PFSK-1 (cell line): ENCODE measurements at regions not wholly inside any gene's neighbourhood (a gene's known extent, or its start where the extent isn't known, plus 50 kb on each side); places are given as distances from the start of the nearest gene placed in this dataset.

Experiments used
- POLR2AphosphoS5 ChIP-seq: IDR thresholded peaks from 2 replicates; pipeline ENCODE4 v1.6.1; 2012; ENCODE audit warnings: low read depth, mild to moderate bottlenecking, control low read depth, low read length, moderate library complexity
- SIN3A ChIP-seq: IDR thresholded peaks from 2 replicates; pipeline ENCODE4 v1.6.1; 2012; ENCODE audit warnings: mild to moderate bottlenecking, low read length, moderate library complexity, borderline replicate concordance; ENCODE audit not compliant: insufficient read depth
- TF ChIP-seq, protein P1 (sequence below), 2 experiments: IDR thresholded peaks; 2 replicates each; pipeline versions ENCODE4 v1.6.1 to v1.8.0; 2011 to 2012; ENCODE audit warnings: low read depth in 2 of 2, low read length in 2 of 2, control low read depth in 1 of 2, inconsistent platforms in 1 of 2, mild to moderate bottlenecking in 1 of 2, moderate library complexity in 1 of 2; ENCODE audit not compliant: insufficient read depth in 1 of 2

DNA sequence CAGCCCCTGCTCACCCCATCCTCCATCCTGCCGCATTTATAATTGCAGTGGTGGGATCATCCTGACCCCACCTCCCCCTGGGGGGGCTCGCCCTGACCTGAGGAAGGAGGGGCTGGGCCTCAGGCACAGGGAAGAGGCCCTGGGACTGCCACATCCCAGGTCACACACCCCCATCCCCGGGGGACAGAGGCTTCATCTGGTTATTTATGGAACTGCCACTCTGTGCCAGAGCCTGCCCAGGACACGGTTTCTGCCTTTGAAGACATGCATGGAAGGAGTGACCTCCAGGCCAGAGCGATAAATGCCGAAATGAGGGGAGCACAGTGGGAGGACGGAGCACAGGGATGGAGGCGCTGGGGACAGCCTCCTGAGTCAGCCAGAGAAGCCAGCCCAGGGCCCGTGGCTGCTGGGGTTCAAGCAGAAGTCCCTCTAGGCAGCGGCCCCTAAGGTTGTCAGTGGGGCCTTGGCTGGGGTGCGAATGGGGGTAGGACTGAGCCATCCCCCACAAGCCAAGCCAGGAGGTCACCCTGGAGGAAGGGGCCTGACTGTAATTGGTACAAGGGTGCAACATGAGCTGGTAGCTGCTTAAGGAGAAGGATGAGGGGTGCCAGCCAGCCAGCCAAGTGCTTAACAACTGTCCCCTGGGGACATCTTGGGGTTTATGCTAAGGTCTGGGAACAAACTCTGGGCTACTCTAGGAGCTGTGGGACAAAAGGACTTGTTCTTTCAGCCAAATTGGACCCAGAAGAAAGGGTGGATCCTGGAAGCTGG lies 51.4 kb upstream of the SHISAL1 start:
- TF ChIP-seq POLR2AphosphoS5: no peak
- no peak for TF ChIP-seq SIN3A
- TF ChIP-seq, protein P1, sequence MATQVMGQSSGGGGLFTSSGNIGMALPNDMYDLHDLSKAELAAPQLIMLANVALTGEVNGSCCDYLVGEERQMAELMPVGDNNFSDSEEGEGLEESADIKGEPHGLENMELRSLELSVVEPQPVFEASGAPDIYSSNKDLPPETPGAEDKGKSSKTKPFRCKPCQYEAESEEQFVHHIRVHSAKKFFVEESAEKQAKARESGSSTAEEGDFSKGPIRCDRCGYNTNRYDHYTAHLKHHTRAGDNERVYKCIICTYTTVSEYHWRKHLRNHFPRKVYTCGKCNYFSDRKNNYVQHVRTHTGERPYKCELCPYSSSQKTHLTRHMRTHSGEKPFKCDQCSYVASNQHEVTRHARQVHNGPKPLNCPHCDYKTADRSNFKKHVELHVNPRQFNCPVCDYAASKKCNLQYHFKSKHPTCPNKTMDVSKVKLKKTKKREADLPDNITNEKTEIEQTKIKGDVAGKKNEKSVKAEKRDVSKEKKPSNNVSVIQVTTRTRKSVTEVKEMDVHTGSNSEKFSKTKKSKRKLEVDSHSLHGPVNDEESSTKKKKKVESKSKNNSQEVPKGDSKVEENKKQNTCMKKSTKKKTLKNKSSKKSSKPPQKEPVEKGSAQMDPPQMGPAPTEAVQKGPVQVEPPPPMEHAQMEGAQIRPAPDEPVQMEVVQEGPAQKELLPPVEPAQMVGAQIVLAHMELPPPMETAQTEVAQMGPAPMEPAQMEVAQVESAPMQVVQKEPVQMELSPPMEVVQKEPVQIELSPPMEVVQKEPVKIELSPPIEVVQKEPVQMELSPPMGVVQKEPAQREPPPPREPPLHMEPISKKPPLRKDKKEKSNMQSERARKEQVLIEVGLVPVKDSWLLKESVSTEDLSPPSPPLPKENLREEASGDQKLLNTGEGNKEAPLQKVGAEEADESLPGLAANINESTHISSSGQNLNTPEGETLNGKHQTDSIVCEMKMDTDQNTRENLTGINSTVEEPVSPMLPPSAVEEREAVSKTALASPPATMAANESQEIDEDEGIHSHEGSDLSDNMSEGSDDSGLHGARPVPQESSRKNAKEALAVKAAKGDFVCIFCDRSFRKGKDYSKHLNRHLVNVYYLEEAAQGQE (IDR thresholded peaks at IDR 0.05; ENCODE audit: insufficient read depth in 1 of 2, low read depth in 2 of 2, low read length in 2 of 2): no peak
